GM10266 (cell line): ENCODE measurements at regions not wholly inside any gene's neighbourhood (a gene's known extent, or its start where the extent isn't known, plus 50 kb on each side); places are given as distances from the start of the nearest gene placed in this dataset.

Experiments used
- DNase-seq: peaks from one replicate; pipeline ENCODE4 v3.0.0; 2012; ENCODE audit errors: extremely low spot score
- TF ChIP-seq, protein P1 (sequence below): IDR thresholded peaks from 2 replicates; pipeline ENCODE4 v1.5.1; 2012; ENCODE audit warnings: mild to moderate bottlenecking, low read depth; ENCODE audit not compliant: control insufficient read depth, insufficient read depth; ENCODE audit errors: missing control alignments

GRCh38 chr2:67259556-67260342 is 137.4 kb upstream of the ETAA1 start:
- DNase-seq = no peak
- TF ChIP-seq, protein P1, sequence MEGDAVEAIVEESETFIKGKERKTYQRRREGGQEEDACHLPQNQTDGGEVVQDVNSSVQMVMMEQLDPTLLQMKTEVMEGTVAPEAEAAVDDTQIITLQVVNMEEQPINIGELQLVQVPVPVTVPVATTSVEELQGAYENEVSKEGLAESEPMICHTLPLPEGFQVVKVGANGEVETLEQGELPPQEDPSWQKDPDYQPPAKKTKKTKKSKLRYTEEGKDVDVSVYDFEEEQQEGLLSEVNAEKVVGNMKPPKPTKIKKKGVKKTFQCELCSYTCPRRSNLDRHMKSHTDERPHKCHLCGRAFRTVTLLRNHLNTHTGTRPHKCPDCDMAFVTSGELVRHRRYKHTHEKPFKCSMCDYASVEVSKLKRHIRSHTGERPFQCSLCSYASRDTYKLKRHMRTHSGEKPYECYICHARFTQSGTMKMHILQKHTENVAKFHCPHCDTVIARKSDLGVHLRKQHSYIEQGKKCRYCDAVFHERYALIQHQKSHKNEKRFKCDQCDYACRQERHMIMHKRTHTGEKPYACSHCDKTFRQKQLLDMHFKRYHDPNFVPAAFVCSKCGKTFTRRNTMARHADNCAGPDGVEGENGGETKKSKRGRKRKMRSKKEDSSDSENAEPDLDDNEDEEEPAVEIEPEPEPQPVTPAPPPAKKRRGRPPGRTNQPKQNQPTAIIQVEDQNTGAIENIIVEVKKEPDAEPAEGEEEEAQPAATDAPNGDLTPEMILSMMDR = no peak

DNA sequence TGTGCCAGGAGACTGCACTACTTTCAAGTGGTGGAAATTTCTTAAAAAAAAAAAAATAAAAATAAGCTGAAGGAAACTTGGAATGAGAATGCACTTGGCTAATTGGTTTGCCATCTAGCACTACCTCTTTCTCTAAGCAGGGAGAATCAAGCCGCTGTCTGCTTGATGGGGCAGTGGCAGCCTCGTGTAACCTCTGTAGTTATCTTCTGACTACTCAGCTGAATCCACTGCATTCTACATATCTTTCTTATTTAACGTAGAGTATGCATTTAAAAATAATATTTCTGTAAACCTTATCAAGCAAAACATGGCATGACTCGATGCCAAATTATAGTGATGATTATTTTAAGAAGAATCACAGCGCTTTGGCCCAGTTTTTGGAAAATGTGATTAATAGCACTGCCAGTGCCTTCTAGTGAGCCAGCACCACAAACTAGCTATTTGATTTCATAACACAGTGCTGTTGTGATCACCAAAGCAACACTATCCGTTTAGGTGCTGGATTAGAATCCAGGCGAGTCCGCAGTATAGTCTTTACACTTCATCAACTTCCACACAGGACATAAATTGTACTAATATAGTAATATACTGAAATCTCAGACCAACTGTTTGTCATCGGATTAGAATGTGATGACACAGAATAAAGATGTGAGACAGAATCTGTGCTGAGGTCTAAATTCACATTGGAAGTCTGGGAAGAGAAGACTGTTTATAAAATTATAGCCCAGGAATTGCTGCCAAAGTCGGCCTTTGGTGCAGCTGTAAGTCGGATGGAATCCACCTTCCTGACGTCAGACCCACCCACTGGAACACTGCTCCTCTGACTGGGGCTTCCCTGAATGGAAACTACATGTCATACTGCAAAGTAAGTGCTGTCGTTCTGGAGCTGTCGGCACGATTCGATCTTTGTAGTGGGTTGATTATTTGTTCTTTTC is 136.5 kb upstream of the ETAA1 start:
- DNase-seq = no peak
- TF ChIP-seq, protein P1 = no peak

DNA sequence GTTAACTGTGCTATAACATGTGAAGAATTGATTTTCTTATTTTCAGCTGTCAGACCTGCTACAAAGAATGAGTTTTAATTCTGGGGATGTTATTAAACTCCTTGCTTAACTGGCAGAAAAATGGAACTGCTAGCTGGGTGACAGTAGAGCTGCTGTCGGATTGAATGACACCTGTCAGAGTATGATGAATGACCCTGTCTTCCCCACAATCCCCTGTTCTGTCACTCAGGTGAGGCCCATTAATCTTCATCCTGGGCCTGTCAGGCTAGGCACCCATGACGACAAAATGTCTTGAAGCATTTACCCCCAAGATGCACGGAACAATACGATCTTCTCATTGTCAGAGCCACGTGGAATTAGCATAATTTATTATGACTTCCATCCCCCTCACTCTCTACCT is 129.9 kb upstream of the ETAA1 start:
- TF ChIP-seq, protein P1 = no peak
- DNase-seq = no peak

- no peak for DNase-seq
- TF ChIP-seq, protein P1 = no peak
Measured at GRCh38 chr2:67268797-67269196, 128.3 kb upstream of the ETAA1 start.

DNA sequence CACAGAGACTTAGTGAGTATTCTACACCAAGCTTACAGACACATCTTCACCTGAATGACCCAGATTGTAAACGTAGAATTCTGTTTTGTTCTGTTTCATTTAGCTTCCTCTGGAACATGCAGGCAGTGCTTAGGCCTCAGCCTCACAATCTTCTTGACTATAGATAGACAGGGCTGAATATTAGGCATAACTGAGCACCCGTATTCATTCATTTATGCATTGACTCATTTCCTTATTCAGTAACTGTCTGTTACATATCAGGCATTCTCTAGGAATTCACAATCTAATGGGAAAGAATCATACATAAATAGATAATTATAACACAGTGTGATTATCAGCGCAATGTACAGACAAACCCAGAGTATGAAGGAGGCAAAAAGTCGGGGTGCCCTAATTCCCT is 124.9 kb upstream of the ETAA1 start:
- DNase-seq = no peak
- TF ChIP-seq, protein P1 = no peak

DNA sequence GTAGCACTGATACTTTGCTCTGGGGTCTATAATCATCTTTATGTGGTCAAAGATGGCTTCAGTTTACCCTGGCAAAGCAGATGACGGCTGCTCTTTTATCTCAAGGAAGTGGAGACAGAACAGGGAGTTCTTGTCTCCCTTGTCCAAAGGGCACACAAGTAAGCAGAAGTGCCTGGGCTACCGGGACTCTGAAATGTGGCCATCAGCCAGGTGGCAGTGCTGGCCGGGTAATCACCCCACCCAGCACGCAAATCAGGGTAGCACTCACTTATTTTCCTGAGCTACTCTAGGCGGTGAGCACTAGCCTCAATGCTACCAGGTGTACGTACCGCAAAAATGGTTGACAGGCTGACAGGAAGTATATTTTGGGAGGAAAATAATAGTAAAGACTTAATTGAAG is 119.7 kb upstream of the ETAA1 start:
- no peak for DNase-seq
- TF ChIP-seq, protein P1 = no peak
